SU-DHL-6 (cell line): ENCODE measurements at regions not wholly inside any gene's neighbourhood (a gene's known extent, or its start where the extent isn't known, plus 50 kb on each side); places are given as distances from the start of the nearest gene placed in this dataset.

Experiments used
- H2AFZ ChIP-seq: fragments of 200-600 bp; sonication (generic); 2 replicates; pipeline ENCODE4 v1.6.1; 2014; ENCODE audit warnings: low read depth, mild to moderate bottlenecking, moderate library complexity, mixed read lengths, antibody characterized with exemption, low read length; ENCODE audit not compliant: severe bottlenecking
- H3F3A ChIP-seq: fragments of 200-600 bp; shearing (Covaris generic); 2 replicates; pipeline ENCODE4 v1.6.0; 2016; ENCODE audit warnings: antibody characterized with exemption, mild to moderate bottlenecking; ENCODE audit not compliant: insufficient read depth
- H3K27ac ChIP-seq: fragments of 200-600 bp; sonication (generic); 2 replicates; pipeline ENCODE4 v1.5.1; 2016; ENCODE audit warnings: low read depth, mild to moderate bottlenecking, low read length, moderate library complexity, mixed read lengths
- H3K27me3 ChIP-seq: fragments of 200-600 bp; sonication (generic), shearing (Covaris generic); 2 replicates; pipeline ENCODE4 v1.6.0; 2014; ENCODE audit warnings: mild to moderate bottlenecking, low read length
- H3K36me3 ChIP-seq: fragments of 200-600 bp; sonication (generic); 2 replicates; pipeline ENCODE4 v1.6.1; 2014; ENCODE audit warnings: mild to moderate bottlenecking, low read length, mixed read lengths
- H3K4me2 ChIP-seq: fragments of 300-600, 200-600 bp; shearing (Covaris generic), sonication (generic); 2 replicates; pipeline ENCODE4 v1.6.0; 2014; ENCODE audit warnings: low read length, low read depth, mild to moderate bottlenecking; ENCODE audit not compliant: poor library complexity, severe bottlenecking
- H3K4me3 ChIP-seq: fragments of 200-600 bp; sonication (generic); 2 replicates; pipeline ENCODE4 v1.5.1; 2014; ENCODE audit warnings: antibody characterized with exemption, low read length, mild to moderate bottlenecking, mixed read lengths; ENCODE audit not compliant: insufficient read depth, poor library complexity, severe bottlenecking
- H3K79me2 ChIP-seq: fragments of 200-600 bp; sonication (generic); 2 replicates; pipeline ENCODE4 v1.6.1; 2014; ENCODE audit warnings: mild to moderate bottlenecking, low read length, moderate library complexity; ENCODE audit not compliant: insufficient read depth
- H3K9ac ChIP-seq: fragments of 200-600 bp; sonication (generic); 2 replicates; pipeline ENCODE4 v1.7.0; 2014; ENCODE audit warnings: mild to moderate bottlenecking, low read length
- H3K9me2 ChIP-seq: fragments of 200-600 bp; sonication (generic); replicated peaks from 2 replicates; pipeline ENCODE4 v1.6.1; 2014; ENCODE audit warnings: low read length; ENCODE audit not compliant: insufficient read depth
- H3K9me3 ChIP-seq: fragments of 200-600 bp; sonication (generic); 2 replicates; pipeline ENCODE4 v1.6.1; 2014; ENCODE audit warnings: low read length, mixed read lengths; ENCODE audit not compliant: insufficient read depth
- H4K20me1 ChIP-seq: fragments of 200-600 bp; sonication (generic); 2 replicates; pipeline ENCODE4 v1.6.1; 2014; ENCODE audit warnings: low read depth, mild to moderate bottlenecking, antibody characterized with exemption, low read length, moderate library complexity, mixed read lengths
- CTCF ChIP-seq: fragments of 200-600 bp; sonication (generic); IDR thresholded peaks from one replicate; pipeline ENCODE4 v1.5.1; 2017; ENCODE audit warnings: antibody characterized with exemption, mild to moderate bottlenecking, low read length, moderate library complexity; ENCODE audit not compliant: insufficient read depth, poor library complexity, severe bottlenecking
- EZH2phosphoT487 ChIP-seq: fragments of 200-600 bp; sonication (generic), shearing (Covaris generic); conservative IDR thresholded peaks from 2 replicates; pipeline ENCODE4 v1.6.1; 2018; ENCODE audit warnings: mild to moderate bottlenecking, antibody characterized with exemption, low read length, moderate library complexity, mixed read lengths

DNA sequence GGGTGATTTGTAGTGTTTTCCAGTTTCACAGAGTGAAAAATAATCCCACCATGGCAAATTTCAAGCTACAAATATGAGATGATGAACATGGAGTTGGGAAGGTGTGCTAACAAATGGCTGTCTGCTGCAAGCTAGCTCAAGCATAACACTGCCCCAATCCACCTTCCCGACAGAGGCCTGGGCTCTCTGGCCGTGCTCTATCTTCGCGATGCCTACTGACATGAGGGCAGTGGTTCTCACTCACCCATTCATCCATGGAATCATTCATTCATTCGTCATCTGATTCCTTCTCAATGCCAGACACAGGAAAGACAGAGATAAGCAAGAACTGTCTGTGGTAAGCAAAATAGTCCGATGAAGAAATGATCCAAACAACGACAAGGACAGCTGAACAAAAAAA is 65.4 kb downstream of the ZNF467 start:
- Histone ChIP-seq H4K20me1 (no peaks in the 10 kb centered on the region), H3K4me3 (no peak overlapping the region), H3K4me2 (no peak overlapping the region), H3K9ac (no peak overlapping the region), H3K79me2 (no peaks in the 10 kb centered on the region), H2AFZ (no peak overlapping the region), H3F3A (no peaks in the 10 kb centered on the region), H3K9me3 (peaks cover 15% of the 10 kb centered on the region; the same call in 1 of the 2 replicates), H3K27ac (no peak overlapping the region), H3K36me3 (no peaks in the 10 kb centered on the region; the same call in 1 of the 2 replicates), H3K27me3 (no peaks in the 10 kb centered on the region), H3K9me2 (no peaks in the 10 kb centered on the region)
- no peak for TF ChIP-seq CTCF

- Histone ChIP-seq H3K79me2 (no peaks in the 10 kb centered on the region), H3F3A (no peaks in the 10 kb centered on the region), H2AFZ (no peak overlapping the region), H3K9me3 (peaks cover 15% of the 10 kb centered on the region; the same call in 1 of the 2 replicates), H3K27ac (no peak overlapping the region), H3K4me2 (no peak overlapping the region), H3K9me2 (no peaks in the 10 kb centered on the region), H4K20me1 (no peaks in the 10 kb centered on the region), H3K4me3 (no peak overlapping the region), H3K36me3 (no peaks in the 10 kb centered on the region; the same call in 1 of the 2 replicates), H3K9ac (no peak overlapping the region), H3K27me3 (no peaks in the 10 kb centered on the region)
- TF ChIP-seq EZH2phosphoT487: no peak
- no peak for TF ChIP-seq CTCF
Measured at GRCh38 chr7:149707448-149707886, 65.9 kb downstream of the ZNF467 start.

GRCh38 chr7:149706398-149706797 is 67.0 kb downstream of the ZNF467 start:
- Histone ChIP-seq H3K79me2 (no peaks in the 10 kb centered on the region), H3K27ac (no peak overlapping the region), H2AFZ (no peak overlapping the region), H4K20me1 (no peaks in the 10 kb centered on the region), H3K9me3 (peaks cover 9% of the 10 kb centered on the region; the same call in 1 of the 2 replicates), H3K9me2 (no peaks in the 10 kb centered on the region), H3K36me3 (no peaks in the 10 kb centered on the region; the same call in 1 of the 2 replicates), H3K9ac (no peak overlapping the region), H3K4me2 (no peak overlapping the region), H3K27me3 (no peaks in the 10 kb centered on the region), H3K4me3 (no peak overlapping the region), H3F3A (no peaks in the 10 kb centered on the region)
- TF ChIP-seq CTCF (no peak), EZH2phosphoT487 (no peak)

DNA sequence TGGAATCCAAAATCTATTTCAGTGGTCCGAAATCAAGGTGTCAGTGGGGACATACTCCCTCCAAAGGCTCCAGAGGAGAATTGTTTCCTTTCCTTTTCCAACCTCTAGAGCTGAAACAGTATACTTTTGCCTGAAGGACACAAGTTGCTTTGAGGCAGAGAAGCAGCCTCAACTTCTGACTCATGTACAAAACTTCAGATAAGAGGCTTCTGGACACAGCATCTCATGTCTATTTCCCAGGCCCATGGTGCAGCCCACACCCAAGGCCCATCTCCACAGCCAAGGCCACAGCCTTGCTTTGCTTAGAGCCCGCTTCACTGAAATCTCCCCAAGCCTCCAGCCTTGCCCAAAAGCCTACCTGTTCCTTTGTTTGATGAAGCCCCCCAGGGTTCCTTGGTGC is 68.9 kb downstream of the ZNF467 start:
- H3K36me3 ChIP-seq: no peaks in the 10 kb centered on the region
- H3K4me2 ChIP-seq: no peak overlapping the region
- H3K9me3 ChIP-seq: peaks cover 15% of the 10 kb centered on the region; the same call in 1 of the 2 replicates
- no peaks in the 10 kb centered on the region for H3K27me3 ChIP-seq
- TF ChIP-seq EZH2phosphoT487 (no peak), CTCF (no peak)
- H3K9me2 ChIP-seq: no peaks in the 10 kb centered on the region
- H3K79me2 ChIP-seq: no peaks in the 10 kb centered on the region
- no peak overlapping the region for H3K4me3 ChIP-seq
- H3K9ac ChIP-seq: no peak overlapping the region
- no peaks in the 10 kb centered on the region for H3F3A ChIP-seq
- no peak overlapping the region for H3K27ac ChIP-seq
- H2AFZ ChIP-seq: no peak overlapping the region
- no peaks in the 10 kb centered on the region for H4K20me1 ChIP-seq
